Endothelial cell (in vitro differentiated cells): ENCODE measurements at regions not wholly inside any gene's neighbourhood (a gene's known extent, or its start where the extent isn't known, plus 50 kb on each side); places are given as distances from the start of the nearest gene placed in this dataset.

ENCODE experiments used
- DNase-seq: peaks from one replicate; pipeline ENCODE4 v3.0.0; 2021; ENCODE audit warnings: low spot score
- H3K27ac Mint-ChIP-seq: one replicate; pipeline ENCODE4 v1.8.0; 2021; ENCODE audit warnings: mixed read lengths, inconsistent platforms; ENCODE audit not compliant: unreplicated experiment
- H3K27me3 Mint-ChIP-seq: one replicate; pipeline ENCODE4 v1.8.0; 2021; ENCODE audit warnings: mild to moderate bottlenecking, moderate library complexity, mixed read lengths, inconsistent platforms; ENCODE audit not compliant: unreplicated experiment
- H3K36me3 Mint-ChIP-seq: one replicate; pipeline ENCODE4 v1.8.0; 2021; ENCODE audit warnings: mild to moderate bottlenecking, low read depth, mixed read lengths, inconsistent platforms; ENCODE audit not compliant: unreplicated experiment
- H3K4me1 Mint-ChIP-seq: one replicate; pipeline ENCODE4 v1.8.0; 2021; ENCODE audit warnings: mild to moderate bottlenecking, mixed read lengths, inconsistent platforms; ENCODE audit not compliant: unreplicated experiment
- H3K4me3 Mint-ChIP-seq: one replicate; pipeline ENCODE4 v1.8.0; 2021; ENCODE audit warnings: mild to moderate bottlenecking, mixed read lengths, inconsistent platforms; ENCODE audit not compliant: unreplicated experiment
- H3K9me3 Mint-ChIP-seq: one replicate; pipeline ENCODE4 v1.8.0; 2021; ENCODE audit warnings: mixed read lengths, inconsistent platforms; ENCODE audit not compliant: unreplicated experiment
- CTCF ChIP-seq: fragments of 200-600 bp; sonication (generic); IDR thresholded peaks from one replicate; pipeline ENCODE4 v1.5.0; 2021; ENCODE audit warnings: antibody characterized with exemption; ENCODE audit not compliant: unreplicated experiment

GRCh38 chr7:98771941-98772603 is 97.7 kb downstream of the TMEM130 start:
- no peak for DNase-seq
- Mint-ChIP-seq H3K36me3 (no peaks in the 10 kb centered on the region), H3K27ac (no peak overlapping the region), H3K4me3 (no peak overlapping the region), H3K4me1 (no peaks in the 10 kb centered on the region), H3K27me3 (no peaks in the 10 kb centered on the region), H3K9me3 (no peaks in the 10 kb centered on the region)
- no peak for TF ChIP-seq CTCF

GRCh38 chr7:98774884-98775283 is 94.9 kb downstream of the TMEM130 start:
- DNase-seq = no peak
- no peak for TF ChIP-seq CTCF
- H3K4me3 Mint-ChIP-seq = no peak overlapping the region
- no peaks in the 10 kb centered on the region for H3K4me1 Mint-ChIP-seq
- H3K9me3 Mint-ChIP-seq = no peaks in the 10 kb centered on the region
- peaks cover 3% of the 10 kb centered on the region for H3K27me3 Mint-ChIP-seq
- no peak overlapping the region for H3K27ac Mint-ChIP-seq
- no peaks in the 10 kb centered on the region for H3K36me3 Mint-ChIP-seq

- no peak for DNase-seq
- no peaks in the 10 kb centered on the region for H3K9me3 Mint-ChIP-seq
- no peaks in the 10 kb centered on the region for H3K4me1 Mint-ChIP-seq
- no peak overlapping the region for H3K27ac Mint-ChIP-seq
- H3K36me3 Mint-ChIP-seq = no peaks in the 10 kb centered on the region
- no peak overlapping the region for H3K4me3 Mint-ChIP-seq
- no peak for TF ChIP-seq CTCF
- H3K27me3 Mint-ChIP-seq = peaks cover 3% of the 10 kb centered on the region
Measured at GRCh38 chr7:98777051-98777450, 92.8 kb downstream of the TMEM130 start.

GRCh38 chr7:98778421-98778820 is 91.4 kb downstream of the TMEM130 start:
- TF ChIP-seq CTCF = no peak
- Mint-ChIP-seq H3K27me3 (peaks cover 3% of the 10 kb centered on the region), H3K4me3 (no peak overlapping the region), H3K4me1 (no peaks in the 10 kb centered on the region), H3K9me3 (no peaks in the 10 kb centered on the region), H3K27ac (no peak overlapping the region), H3K36me3 (no peaks in the 10 kb centered on the region)
- DNase-seq = no peak

- Mint-ChIP-seq H3K27ac (no peak overlapping the region), H3K4me1 (no peaks in the 10 kb centered on the region)
- no peak for TF ChIP-seq CTCF
Measured at GRCh38 chr7:98779800-98780587, 89.8 kb downstream of the TMEM130 start.

More at GRCh38 chr7:98779800-98780587, 89.8 kb downstream of the TMEM130 start:
- H3K4me3 Mint-ChIP-seq = no peak overlapping the region
- peaks cover 4% of the 10 kb centered on the region for H3K27me3 Mint-ChIP-seq
- no peak for DNase-seq
- no peaks in the 10 kb centered on the region for H3K36me3 Mint-ChIP-seq
- no peaks in the 10 kb centered on the region for H3K9me3 Mint-ChIP-seq
